HG03095 (cell line): ENCODE measurements at regions not wholly inside any gene's neighbourhood (a gene's known extent, or its start where the extent isn't known, plus 50 kb on each side); places are given as distances from the start of the nearest gene placed in this dataset.

Source experiments
- ATAC-seq: cut with Tn5 transposase; IDR thresholded peaks from one replicate; pipeline ENCODE4 v1.9.1; 2021; ENCODE audit warnings: moderate library complexity; ENCODE audit not compliant: unreplicated experiment

DNA sequence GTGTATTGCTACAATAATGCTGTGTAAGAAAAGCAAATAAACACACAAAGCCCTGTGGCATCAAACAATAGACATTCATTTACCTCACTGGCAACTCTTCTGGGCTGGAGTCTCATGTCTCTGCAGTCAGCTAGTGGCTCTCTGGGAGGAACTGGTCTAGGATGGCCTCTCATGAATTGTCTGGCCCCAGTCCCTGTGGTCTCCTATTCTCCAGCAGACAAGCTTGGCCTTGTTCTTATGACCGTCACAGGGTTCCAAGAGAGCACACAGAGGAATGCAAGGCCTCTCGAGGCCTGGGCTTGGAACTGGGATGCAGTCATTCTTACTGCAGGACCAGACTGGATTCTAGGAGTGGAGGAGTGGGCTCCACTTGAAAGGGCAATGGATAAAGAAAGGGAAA lies 141.2 kb upstream of the NTM start:
- no peak for ATAC-seq

DNA sequence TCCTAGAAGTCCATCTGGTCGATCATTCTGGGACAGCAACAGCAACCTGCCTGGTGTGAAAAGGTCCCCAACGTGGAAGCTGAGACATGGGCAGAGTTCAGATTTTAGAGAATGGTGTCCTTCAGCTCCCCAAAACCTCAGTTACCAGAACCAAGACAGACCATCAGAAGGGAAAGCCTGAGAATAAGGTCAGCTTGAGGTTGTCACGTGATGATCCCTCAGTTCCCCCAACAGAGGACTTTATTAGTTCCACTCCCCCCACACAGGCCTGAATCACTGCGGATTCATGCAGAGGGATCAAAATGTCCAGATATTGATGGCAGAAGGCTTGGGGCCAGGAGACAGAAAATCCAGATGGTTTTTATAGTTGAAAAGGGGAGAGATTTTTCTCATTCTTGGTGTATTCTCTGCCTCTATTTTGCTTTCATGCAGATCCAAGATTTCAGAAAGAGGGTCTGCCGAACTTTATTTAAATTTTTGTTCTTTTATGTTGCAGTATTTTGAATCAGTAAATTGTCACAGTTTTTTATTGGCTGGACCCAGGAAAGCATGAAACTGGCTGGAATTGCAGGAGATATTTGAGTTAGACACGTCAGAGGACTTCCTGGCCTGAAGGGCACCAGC lies 139.0 kb upstream of the NTM start:
- no peak for ATAC-seq

DNA sequence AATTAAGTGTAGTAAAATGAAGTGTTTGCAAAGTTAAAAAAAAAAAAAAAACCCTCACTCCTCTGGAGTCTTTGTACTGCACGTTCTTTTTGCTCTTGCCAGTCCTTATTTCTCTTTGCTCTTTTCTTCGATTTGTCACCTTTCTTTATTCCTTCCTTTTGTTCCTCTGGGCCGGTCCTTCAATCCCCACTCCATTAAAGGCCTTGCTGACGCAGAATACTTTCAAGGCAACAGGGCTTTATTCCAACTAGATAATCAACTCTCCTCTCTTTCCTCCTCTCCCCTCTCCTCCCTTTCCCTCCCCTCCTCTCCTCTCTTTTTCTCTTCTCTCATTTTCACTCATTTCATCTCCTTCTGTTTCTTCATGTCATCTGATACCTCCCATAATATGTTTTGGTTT lies 138.2 kb upstream of the NTM start:
- no peak for ATAC-seq

DNA sequence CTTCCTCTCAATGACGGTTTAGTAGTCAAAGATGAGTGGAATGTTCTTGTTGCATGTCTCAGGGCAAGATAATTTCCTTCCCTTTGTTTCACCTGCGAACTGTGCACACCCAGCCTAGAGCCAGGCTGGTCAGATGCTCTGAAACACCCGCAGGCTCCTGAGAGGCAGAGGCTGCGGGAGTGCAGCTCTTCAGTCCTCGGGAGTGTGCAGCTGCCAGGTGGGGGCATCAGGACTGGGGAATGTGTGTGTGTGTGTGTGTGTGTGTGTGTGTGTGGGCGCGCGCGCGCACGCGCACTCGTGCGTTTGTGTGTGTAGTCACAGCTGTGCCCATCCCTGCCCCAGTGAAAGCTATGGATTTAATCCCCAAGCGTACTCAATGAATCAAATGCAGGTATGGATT lies 136.2 kb upstream of the NTM start:
- ATAC-seq: no peak

DNA sequence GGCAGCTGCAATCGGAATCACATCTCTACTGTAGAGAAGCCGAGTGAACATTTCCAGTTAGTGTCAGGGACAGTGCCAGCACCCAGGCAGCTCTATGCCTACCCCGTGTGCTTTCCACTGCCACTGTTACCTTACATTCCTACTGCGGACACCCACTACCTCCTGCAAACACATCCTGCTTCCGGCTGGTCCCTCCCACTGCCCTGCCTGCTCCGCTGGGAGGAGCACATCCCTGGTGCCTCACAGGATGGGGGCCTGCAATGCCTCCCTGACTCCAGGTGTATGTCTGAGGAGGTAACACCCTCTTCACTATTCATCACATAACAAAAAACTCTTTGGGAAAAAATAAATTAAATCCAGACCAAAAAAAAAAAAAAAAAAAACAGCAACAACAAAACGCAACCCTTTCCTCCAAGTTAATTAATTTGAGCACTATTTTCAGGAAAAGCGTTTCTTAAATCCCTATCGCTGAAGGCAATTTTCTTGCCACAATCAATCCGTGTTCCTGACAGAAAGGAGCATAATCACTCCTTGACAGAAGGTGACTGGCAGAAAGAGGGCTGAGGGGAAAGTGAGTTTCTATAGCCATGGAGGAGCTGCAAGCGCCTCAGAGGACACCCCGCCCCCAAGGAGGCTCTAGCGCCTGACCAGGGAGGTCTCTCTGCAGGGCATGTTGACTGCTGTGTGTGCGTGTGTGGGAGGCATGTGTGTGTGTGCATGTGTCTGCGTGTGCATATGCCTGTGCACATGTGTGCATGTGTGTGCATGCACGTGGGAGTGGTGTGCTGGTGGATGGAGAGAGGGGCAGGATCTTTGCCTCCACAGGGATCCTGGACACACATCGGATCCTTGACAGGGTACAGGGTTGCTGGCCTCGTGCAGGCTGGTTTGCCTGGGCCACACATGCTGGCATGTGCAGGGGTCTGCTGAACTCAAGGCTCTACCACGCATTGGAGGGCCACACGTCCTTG lies 134.8 kb upstream of the NTM start:
- no peak for ATAC-seq

DNA sequence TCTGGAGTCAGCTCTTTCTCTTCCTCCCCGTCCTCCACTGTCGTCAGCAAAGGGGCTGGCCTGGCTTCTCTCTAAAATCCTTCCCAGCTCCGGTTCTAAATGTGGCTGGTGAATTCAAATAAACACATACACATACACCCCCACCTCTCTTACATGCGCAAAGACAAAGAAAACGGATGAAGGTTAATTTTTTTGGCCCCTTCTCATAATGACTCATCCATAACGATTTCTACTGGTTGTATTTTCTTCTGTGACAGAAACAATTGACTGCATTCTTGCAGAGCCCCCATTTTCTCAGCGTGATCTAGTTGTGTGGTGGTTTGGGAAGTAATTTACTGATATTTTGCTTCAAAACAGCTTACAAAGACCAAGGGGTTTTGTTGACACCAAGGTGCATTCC lies 130.0 kb upstream of the NTM start:
- ATAC-seq: no peak

DNA sequence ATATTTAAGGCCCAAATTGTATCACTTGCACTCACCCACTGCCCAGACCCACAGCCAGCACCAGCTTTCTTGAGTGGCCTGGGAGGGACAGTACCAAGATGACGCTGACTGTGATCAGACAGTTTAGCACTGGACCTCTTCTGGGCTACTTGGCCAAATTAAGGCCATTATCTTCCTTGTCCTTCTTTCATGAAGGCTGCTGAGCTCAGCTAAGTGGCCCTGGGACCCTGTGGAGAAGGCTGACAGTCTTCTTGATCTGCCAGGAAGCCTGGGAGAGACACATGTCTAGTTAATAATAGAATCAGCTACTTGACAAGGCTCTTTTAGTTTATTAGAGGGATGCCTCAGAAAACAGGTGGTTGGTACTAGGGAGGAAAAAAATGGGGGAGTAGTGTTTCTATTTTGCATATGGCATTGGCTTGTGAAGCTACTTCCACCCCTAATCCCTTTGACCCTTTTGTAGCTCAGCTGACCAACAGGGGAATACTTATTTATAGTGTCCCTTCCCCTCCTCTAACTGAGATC lies 127.9 kb upstream of the NTM start:
- ATAC-seq: no peak

DNA sequence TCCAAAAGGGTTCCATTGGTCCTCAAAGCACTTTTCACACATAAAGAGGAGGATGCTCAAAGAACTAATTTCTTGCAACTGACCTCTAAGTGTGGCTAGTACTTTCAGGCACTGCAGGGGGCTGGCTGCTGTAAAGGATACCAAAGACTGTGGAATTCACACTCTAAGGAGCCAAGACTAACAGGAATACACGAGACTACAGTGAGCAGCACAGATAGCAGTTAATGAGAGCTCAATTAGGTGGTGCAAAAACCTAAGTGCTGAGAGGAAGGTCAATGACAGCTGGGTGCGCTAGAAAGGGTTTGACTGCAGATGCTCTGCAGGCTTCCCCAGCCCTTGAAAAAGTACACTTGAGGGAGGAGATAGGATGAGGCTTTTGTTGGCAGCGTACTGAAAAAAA lies 124.3 kb upstream of the NTM start:
- ATAC-seq: no peak

DNA sequence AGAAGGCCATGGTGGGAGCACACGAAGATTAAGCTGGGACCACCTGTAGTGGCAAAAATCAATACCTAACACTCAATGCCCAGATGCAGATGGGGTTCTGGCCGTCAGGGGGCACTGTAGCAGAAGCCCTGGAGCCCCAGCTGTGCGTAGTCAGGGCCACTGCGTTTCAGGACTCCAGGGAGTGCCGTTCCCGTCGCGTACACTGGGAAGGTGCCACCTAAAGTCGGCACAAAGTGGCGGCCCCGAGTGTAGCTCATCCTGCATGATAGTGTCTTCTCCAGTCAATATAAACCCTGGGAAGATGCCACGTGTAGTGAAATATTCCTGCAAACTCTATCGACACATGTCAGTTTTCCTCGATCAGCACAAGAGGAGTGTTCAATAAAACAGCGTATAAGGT lies 123.8 kb upstream of the NTM start:
- no peak for ATAC-seq

DNA sequence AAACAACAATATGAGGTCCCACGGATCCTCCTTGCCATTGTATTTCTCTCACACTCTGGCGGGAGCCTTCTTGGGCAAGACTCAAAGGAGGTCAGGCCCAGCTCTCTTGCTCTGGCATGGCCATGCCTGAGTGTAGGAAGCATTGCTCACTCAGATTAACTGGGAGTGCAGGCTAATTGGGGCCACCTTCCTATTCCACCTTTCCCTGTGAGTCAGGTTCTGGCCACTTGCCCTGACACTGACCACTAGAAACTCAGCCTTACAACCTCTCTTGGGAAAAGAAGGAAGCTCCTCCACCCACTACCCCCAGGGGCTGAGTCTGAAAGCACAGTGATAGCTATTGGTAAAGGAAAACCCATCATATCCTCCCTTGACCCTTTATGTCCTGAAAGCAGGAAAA lies 121.8 kb upstream of the NTM start:
- no peak for ATAC-seq

DNA sequence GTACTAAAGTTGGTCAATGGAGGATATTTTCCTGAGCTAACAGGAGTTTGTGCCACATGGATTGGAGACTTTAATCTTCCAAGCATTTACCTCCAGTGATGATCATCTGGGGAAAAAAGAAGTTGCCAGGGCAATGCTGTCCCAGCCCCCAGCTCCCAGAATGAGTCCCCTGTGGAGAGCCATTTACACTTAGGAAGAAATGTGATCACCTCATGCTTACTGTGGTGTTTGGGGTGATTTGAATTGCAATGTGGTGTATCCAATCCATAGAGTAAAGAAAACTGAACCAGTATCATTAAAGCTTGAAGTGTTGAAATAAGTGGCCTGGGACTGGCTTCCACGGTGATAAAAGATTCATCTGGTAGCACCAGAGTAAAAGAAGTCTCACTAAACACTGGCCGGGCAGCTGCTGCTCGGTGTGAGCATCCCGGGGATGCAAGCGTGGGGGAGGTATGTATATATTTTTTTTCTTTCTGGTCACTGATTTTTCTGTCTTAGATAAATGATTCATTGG lies 117.2 kb upstream of the NTM start:
- no peak for ATAC-seq

DNA sequence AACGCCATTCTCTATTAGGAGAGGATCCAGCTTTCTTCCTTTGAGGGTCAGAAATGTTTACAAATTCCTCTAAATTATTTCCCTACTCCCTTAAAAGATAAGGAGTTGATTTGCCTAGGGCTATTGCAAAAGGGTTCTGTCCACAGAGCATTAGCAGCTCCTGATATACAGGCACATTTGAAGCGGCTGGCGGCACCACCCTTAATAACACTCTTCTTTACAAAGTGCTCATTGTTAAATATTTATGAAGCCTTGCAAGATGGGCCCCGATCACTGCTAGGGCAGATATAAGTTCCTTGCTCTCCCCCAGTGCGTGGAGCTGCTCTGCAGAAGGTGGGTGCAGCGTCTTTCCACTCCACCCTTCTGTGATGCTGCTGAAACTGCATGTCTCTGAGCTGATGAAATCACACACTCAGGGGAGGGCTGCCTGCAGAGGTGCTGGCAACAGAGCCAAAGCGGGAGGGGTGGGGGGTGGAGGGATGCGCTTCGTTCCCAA lies 116.7 kb upstream of the NTM start:
- ATAC-seq: no peak

DNA sequence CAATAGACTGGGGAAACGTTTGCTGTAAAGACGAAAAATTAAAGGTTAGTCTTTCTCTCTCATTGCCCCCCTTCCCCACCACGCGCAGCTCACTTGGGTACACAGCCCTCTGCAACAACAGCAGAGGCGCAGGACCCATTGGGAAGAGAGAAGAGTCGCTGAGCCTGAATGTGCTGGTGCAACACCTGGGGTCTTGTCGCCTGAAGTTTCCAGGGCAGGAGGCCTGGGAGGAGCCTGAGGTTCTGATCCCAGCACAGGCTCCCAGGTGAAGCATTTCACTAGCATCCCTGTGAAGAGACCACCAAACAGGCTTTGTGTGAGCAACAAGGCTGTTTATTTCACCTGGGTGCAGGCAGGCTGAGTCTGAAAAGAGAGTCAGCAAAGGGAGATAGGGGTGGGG lies 116.2 kb upstream of the NTM start:
- no peak for ATAC-seq

DNA sequence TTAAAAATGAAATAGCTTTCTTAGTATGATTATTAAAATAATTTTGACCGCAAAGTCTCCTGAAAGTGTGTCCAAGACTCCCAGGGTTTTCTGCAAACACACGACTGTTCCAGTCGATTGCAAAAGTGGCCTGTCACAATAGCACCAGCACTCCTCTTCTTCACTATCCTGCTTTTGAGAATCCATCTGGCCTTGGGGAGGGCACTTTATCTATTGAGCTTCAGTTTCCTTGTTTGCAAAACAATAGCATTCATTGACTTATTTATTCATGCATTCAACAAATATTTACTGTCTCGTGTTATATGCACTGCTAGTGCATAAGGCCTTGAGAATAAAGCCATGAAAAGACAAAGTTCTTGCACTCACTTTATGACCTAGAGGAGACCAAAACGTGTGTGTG lies 96.2 kb upstream of the NTM start:
- no peak for ATAC-seq

DNA sequence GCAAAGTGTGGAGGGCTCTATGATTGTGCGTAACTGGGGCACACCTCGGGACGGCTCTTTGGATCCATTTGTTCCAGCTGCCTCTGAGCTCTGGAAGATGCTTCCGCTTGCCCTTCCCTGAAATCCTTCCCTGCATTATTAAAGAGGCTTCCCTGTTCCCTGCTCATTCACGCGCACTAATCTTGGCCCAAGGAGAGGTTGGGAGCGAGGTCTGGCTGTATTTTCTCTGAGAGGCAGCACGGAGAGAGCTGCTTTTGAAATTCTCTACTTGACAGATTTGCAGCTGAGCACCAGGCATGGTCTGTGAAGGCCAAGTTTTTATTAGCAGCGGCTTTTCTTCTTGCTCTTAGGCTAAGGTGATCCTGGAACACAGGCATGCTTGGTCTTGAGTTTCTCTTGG lies 94.8 kb upstream of the NTM start:
- ATAC-seq: no peak

DNA sequence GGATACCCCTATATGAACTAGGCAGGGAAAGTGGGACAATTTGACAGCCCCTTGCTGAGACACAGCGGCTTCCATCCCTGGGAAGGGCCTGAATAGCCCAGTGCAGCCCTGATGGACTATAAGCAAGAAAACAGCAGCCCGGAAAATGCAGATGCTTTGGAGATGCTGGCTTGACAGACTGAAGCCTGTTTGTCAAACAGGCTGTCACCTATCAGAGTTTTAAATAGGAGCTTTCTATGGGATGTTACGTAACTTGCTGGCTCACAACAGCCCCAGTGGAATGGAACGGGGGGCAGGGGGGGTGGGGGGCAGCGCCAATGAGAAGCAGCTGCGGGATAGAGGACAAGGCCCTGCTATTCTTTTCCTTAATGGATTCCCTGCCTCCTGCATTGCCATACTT lies 91.9 kb upstream of the NTM start:
- ATAC-seq: no peak

DNA sequence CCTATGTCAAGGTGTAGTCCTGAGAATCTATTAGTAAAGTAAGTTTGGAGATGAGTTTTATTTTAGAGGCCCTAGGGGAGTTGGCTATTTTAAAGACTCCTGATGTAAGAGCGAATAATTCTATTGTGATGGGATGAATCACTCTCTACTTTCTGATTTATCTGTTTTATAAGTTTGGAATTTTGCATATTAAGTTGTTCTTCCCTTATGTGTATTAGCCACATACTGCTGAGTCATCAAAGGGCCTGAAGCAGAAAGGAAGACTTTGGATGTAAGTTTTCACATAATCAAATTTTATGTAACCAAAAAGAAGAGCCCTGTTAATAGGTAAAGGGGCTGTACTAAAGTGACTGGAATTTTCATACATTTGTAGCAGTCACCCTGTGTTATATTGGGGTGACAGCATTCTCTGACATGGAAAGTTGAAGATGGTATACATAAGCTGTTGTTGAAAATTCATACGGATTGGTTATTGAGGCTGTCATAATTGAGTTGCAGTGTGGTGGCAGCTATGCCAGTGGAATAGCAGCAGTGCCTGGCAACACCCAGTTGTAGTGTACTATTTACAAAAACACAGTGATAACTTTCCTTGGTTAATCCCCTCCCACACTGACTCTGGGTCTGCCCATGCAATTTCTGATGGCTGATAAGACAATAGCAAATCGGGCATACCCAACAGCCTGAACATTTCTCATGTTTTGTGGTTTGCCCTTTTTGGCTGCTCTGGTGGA lies 90.6 kb upstream of the NTM start:
- ATAC-seq: no peak

DNA sequence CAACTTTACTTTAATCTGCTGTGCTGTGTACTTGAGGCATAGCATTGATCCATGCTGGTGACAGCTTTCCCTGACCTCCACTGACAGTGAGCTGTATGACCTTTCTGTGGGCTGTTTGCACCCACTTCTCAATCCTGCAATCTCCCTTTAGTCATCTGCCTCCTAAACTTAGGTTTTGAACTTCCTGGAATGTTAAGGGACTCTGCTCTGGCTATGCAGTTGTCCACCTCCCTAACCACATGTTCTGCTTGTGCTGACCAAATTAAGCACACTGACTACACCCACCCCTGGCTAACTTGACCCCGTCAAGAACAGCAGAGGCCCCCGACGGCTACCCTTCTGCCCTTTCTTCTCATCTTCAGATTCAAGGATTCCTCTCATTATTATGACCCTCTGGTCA lies 89.1 kb upstream of the NTM start:
- no peak for ATAC-seq

DNA sequence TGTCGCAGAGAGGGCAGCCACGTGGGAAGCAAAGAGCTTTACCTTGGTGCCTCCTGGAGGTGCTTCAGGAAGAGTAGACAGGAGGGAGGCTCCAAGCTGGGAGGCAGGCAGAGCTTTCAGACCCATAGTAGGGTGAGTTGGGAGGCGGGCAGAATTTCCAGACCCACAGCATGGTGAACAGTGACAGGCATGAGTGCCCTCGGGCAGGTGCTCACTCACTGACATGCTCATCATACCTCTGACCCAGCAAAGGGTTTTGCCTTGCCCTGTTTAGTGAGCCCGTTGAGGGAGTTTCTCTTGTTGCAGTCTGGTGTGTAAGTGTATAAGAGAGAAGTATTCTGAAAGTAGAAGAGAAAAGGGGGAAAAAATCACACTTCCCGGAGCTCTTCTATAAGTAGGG lies 86.4 kb upstream of the NTM start:
- no peak for ATAC-seq

DNA sequence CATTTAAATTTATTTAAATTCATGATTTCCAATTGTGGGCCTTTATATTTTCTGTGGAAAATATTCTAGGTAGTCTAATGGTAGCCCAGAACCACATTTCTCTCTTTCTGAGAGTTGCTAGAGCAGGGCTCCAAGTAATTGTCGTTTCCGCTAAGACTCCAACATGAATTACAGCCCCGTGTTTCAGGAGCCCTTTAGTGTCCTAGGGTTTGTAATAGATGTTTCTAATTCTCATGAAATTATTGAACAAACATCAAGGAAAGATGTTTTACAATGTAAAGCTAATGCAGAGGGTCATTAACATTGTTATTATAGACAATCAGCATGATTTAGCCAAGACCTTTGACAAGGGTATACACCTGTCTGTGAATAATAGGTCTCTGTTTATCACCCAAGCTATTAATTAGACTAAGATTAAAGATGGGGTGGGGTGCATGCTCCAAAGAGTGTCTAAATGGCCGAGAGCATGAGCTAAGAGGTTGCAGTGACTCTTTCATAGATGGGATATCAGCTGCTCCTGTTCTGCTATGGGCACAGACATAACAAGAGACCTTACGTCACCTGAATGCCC lies 81.8 kb upstream of the NTM start:
- no peak for ATAC-seq

DNA sequence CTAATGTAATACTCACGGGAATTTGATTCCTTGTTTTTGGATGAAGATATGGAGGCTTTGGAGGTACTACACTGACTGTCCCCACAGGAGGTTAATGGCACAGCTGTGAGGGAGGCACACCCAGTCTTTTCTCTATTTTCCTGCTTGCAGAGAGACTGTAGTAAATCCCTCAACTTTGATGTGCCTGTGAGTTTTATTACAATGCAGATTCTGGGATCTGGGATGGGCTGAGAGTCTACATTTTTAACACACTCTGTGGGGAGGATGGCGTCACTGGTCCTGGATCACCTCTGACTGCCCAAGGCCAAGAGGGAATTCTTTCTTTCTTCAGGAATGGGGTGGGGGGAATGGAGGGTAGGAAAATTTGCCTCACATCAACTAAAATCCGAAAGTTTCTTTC lies 80.2 kb upstream of the NTM start:
- ATAC-seq: no peak
